Right lung (tissue), 2 donors: ENCODE measurements at regions not wholly inside any gene's neighbourhood (a gene's known extent, or its start where the extent isn't known, plus 50 kb on each side); places are given as distances from the start of the nearest gene placed in this dataset.
A peak's percentile ranks its signal among the peaks of the same experiment; 100 is the strongest.

Source experiments
- DNase-seq, 2 donors: peaks; one replicate each; pipeline ENCODE4 v3.0.0-alpha.2; 2013

DNA sequence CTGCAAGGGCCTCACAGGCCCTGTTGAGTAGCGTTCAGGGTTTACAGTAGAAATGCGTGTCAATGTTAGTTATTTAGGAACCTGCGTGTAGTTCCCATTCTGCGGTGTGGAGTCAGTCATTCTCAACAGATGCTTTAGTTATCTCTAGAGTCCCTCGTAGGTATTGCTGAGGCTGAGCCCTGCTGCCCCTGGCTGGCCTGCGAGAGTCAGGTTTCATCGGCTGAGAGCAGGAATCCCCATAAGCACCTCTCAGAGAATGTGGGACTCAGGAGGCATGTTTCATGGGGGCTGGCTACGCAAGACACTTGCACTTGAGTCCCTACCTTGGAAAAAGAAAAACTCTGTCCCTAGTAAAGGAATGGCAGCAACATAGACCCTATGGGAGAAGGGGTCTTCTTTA, 347.5 kb upstream of the ASIC2 start:
- no peak for DNase-seq

DNA sequence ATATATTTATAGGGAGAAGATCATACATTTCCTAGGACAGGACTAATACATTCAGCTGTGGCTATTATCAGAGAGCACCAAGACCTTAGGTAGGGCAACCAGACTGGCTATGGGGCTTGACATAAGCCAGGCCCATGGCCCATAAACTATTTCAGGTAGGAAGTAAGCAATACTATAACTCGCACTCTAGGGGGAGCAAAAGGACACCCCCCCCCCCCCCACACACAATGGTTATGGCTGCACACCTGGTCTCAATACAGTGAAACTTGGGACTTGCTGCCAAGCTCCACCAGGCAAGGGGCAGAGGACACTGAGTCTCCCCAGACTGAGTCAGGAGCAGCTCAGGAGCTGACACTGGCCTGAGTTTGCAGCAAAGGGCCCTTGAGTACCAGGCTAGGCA, 348.9 kb upstream of the ASIC2 start:
- DNase-seq: no peak

- peak in 1 of 2 donors; percentile 23 for DNase-seq
Observed at GRCh38 chr17:33647956-33648355, 354.9 kb upstream of the ASIC2 start.

DNA sequence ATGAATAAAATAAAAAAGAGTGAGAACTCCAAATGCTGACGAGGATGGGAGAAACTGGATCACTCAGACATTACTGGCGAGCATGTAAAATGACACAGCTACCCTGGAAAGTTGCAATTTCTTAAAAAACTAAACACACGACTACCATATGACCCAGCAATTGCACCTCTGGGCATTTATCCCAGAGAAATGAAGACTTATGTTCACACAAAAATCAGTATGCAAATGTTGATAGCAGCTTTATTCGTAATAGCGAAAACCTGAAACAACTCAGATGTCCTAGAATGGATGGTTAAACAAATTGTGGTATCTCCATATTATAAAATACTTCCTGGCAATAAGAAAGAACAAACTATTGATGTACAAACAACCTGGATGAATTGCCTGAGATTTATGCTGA, 357.2 kb upstream of the ASIC2 start:
- no peak for DNase-seq

- DNase-seq: no peak
Observed at GRCh38 chr17:33651686-33652085, 358.6 kb upstream of the ASIC2 start.

DNA sequence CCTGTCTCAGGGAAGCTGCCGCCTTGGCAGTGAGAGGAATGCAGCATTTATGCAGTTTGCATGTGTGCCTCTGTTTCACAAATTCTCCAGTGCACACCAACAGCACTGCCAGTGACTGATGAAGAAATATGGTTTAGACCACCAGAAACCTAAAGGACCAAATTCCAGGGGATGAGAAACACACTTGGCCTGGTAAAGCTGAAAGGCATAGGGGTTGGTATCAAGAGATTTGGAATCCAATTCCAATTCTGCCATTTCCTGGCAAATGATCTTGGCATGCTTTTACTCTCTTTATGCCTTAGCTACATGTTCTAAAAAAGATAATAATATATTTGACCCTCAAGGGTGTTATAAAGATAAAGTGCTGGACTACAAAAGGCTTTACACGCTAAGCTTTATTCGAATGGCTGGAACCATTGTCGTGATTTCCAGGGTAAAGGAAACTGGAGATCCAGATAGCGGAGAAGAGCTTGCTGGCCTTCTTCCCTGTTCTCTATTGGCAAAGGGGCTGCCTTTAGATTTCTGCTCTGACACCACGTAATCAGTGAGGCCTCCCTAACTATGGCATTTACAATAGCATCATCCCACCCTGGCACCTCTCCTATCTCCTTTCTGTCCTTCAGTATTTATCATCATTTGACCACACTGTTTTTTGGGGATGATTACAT, 359.8 kb upstream of the ASIC2 start:
- no peak for DNase-seq

- DNase-seq: no peak
Observed at GRCh38 chr17:33653399-33653788, 360.3 kb upstream of the ASIC2 start.

DNA sequence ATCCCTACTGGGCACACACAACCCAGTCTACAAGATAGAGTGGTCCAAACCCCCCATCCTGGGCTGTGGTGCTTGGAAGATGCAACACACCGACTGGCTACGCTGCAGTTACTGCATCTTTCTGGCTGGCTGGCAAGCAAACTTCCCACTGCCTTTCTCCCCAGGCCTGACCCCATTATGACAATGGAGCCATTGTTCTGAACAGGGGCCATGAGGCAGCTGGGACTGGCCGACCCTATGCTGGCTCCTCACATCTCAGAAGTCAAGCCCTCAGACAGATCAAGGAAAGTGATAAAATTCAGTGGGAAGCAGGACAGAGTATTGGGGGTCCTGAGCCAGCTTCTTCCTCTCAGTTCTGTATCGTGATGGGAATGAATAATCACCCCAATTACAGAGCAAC, 364.1 kb upstream of the ASIC2 start:
- DNase-seq: no peak

DNA sequence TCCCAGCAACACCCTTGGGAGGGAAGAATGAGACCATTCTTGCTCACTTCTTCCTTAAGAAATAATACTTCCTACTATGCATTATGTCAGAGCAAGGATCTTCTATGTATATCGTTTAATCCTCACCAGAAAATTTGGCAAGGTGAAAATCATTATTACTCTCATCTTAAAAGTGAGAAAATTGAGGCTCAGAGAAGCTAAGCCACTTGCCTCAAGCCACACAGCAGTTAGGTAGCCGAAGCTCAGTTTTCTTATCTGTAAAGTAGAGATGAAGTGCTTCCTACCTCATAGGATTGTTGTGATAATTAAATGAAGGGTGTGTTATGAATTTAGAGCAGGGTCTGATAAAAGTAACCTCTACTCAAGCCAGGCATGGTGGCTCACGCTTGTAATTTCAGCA, 368.9 kb upstream of the ASIC2 start:
- DNase-seq: no peak

DNA sequence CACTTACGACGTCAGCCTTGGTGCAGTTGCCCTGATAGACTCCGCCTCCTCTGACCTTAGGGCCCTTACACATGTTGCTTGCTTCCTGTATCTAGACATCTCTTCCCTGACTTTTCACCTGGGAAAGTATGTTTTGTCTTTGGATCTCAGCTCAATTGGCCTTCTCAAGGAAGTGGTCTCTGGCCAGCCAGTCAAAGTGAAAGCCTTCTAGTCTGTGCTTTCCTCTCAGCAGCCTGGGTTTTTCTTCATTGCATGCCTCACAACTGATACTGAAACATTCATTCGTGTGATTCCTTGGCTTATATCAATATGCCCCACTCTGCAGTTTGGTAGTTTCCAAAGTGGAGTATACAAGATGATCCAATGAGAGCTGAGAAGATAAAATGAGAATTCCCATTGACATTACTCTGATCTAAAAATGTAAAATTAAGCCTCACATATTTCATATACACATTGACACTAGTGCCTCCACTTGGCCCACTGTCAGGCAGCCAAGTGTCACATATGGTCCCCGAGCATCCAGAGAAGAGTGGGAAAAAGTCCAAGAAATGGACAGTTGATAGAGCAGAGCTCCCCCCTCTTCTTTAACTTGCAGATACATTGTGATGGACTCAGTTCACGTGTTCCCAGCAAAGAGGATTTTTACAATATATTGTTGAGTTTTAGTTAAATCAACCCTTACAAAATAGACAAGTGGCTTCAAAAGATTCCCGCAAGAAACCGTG, 371.2 kb upstream of the ASIC2 start:
- DNase-seq: no peak

DNA sequence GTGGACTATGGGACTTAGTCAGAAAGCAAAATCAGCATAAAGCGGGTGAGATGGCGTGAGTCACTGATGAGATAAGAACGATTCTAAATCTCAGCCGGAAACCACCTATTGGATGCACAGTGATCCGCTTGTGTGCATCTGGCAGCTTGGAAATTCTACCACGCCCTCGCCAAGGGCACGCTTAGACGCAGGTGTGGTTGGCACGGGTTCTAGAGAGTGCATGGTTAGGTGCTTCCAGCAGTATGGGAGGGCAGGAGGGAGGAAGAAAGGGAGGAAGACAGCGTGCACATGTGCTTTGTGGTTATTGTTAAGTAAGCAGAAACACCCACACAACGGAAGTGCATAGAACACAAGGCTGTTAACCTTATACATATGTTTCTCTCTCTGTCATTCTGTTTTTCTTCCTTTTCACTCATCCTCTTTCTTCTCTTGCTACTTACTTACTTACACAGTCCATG, 374.0 kb upstream of the ASIC2 start:
- DNase-seq: no peak

DNA sequence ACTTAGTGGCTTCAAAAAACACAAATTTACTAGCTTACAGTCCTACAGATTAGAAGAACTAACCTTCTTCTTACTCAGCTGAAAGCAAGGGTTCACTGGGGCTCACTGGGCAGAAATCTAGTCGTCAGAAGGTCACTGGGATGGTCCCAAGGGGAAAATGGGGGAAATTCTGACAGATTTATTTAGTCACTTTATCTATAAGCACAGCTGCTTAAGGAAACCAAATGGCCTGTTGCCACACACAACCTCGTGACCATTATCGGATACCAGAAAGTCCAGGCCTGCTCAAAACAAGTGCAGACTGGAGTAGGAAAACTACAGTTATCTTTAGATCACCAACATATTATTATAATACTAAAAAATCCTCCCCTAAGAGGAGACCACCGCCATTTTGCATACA, 374.6 kb upstream of the ASIC2 start:
- no peak for DNase-seq

DNA sequence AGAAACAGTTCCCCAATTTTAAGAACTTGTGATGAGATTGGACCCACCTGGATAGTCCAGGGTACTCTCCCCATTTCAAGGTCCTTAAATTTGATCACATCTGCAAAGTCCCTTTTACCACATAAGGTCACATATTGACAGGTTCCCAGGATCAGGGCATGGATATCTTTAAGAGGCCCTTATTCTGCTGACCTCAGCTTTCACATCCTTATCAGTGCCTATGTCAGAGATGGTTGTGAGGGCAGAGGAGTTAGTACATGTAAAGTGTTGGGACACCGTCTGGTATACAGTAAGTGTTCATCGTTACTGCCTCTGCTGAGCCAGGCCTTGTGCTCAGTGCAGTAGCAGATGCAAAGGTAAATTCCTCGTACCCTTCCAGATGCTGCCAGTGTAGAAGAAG, 375.4 kb upstream of the ASIC2 start:
- no peak for DNase-seq

DNA sequence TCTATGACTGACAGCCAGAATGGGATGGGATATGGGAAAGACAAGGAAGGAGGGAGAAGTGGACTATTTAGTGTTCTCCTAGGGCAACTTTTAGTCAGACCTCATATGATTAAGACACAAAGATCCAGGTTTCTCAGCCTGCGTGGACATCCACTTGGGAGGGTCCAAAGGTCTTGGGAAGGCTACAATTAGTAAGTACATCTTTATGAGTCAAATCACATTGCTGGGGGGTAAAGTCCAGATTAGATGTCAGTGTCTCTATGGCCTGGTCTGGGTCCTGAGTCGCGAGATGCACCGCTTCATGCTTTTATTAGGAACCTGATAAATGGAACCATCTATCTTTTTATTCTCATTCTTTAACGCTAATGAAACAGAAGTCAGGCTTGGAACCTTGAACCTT, 378.4 kb upstream of the ASIC2 start:
- DNase-seq: no peak

GRCh38 chr17:33674685-33675084, 381.6 kb upstream of the ASIC2 start:
- DNase-seq: peak; percentile 24 to 49

DNA sequence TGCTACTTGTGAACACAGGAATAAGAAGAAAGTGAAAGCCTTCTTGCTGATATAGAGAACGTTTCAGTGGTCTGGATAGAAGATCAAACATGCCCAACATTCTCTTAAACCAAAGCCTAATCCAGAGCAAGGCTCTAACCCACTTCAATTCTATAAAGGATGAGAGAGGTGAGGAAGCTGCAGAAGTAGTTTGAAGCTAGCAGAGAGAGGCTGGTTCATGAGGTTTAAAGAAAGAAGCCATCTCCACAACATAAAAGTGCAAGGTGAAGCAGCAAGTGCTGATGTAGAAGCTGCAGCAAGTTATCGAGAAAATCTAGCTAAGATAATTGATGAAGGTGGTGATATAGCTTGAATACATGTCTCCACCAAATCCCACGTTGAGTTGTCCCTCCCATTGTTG, 383.3 kb upstream of the ASIC2 start:
- DNase-seq: no peak

- DNase-seq: no peak
Observed at GRCh38 chr17:33679595-33679994, 386.5 kb upstream of the ASIC2 start.

- DNase-seq: no peak
Observed at GRCh38 chr17:33680472-33680871, 387.4 kb upstream of the ASIC2 start.

DNA sequence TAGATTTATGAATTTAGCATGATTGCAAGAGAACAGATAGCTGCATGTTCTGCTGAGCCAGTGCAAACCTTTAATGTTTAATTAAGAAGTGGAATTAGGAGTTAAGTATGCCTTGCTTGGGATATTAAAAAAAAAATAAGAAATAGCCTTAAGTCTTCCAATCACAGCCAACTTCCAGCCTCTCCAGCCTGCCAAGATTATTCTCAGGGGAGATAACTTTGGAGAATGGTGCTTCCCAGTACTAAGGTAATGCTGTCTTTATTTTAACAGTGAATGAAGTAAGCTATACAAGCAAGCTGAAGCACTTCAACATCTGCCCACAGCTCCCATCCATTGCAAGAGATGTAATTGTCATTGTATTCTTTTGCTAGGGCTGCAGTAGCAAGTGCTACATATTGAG, 389.5 kb upstream of the ASIC2 start:
- no peak for DNase-seq

DNA sequence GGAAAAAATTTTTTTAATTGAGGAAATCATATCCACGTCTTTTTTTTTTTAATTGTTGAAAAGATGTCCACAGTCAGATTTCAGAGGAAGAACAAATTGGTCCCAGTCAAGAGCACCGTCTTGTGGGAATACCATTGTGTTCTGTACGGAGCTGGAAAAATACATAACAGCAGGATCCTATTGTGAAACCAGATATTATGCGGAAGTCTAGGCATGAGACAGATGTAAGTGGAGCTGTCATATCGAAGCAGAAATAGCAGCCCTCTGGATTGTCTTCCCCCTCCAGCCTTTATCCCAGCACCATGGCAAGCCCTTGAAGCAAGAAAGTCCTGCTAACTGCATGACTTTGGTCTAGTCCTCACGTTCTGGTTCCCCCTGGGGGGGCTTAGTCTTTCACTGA, 391.6 kb upstream of the ASIC2 start:
- DNase-seq: no peak

DNA sequence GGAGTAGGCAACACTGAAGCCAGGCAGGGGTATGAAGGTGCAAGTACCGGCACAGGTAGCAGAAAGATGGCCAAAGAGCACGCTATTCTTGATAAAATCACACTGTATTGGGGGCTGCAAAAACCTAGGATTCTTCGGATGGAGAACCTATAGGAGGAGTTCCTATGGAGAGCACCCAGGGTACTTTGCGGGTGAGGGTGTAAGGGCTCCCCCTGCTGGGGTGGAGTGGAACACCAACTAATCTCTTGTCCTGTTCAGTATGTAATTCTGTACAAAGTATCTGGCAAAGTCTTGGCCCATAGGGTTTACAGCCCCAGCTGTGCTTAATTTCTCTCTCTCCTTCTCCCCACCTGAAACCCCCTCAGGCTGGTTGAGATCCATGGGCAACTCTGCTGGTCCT, 393.1 kb upstream of the ASIC2 start:
- no peak for DNase-seq

- no peak for DNase-seq
Observed at GRCh38 chr17:33687831-33688230, 394.7 kb upstream of the ASIC2 start.

- DNase-seq: no peak
Observed at GRCh38 chr17:33688771-33689170, 395.7 kb upstream of the ASIC2 start.

- DNase-seq: no peak
Observed at GRCh38 chr17:33689725-33690124, 396.6 kb upstream of the ASIC2 start.
